Common myeloid progenitor, CD34-positive (primary cell): ENCODE measurements at regions not wholly inside any gene's neighbourhood (a gene's known extent, or its start where the extent isn't known, plus 50 kb on each side); places are given as distances from the start of the nearest gene placed in this dataset.
"Not testable (repeated sequence)": the region's sequence is repeated elsewhere in the genome, so short reads cannot be mapped to it uniquely, and the experiment has no call there.

ENCODE experiments used
- CTCF ChIA-PET: fragments of 350-600 bp; sonication (Branson Sonifier 250); formaldehyde crosslinking; loops from one replicate; lab custom pipeline; 2021; ENCODE audit warnings: antibody characterized with exemption; lab: Charles Lee
- POLR2A ChIA-PET: fragments of 350-600 bp; sonication (Branson Sonifier 250); formaldehyde crosslinking; loops from one replicate; lab custom pipeline; 2021; ENCODE audit warnings: antibody characterized with exemption; lab: Charles Lee
- DNase-seq, 3 donors: peaks; one replicate each; pipeline versions ENCODE4 v3.0.0 to v3.0.0-alpha.2; 2013
- H3K27ac ChIP-seq, 2 experiments: 1 replicate in 1 of 2; 2 replicates in 1 of 2; pipeline ENCODE4 v1.7.0; 2013; ENCODE audit warnings: inconsistent platforms in 2 of 2, low read length in 2 of 2, mild to moderate bottlenecking in 2 of 2, low read depth in 1 of 2, moderate library complexity in 1 of 2; ENCODE audit not compliant: severe bottlenecking in 2 of 2, insufficient read depth in 1 of 2, poor library complexity in 1 of 2
- H3K27me3 ChIP-seq, 5 experiments: replicated peaks in 2 of 5; 1 replicate in 3 of 5; 2 replicates in 2 of 5; pipeline versions ENCODE4 v1.6.1 to v1.7.0; 2013; ENCODE audit warnings: low read length in 4 of 5, mild to moderate bottlenecking in 2 of 5, moderate library complexity in 2 of 5, inconsistent platforms in 1 of 5; ENCODE audit not compliant: insufficient read depth in 5 of 5, control insufficient read depth in 4 of 5
- H3K36me3 ChIP-seq, 4 experiments: 1 replicate in 2 of 4; 2 replicates in 2 of 4; pipeline versions ENCODE4 v1.6.1 to v1.7.0; 2013; ENCODE audit warnings: low read length in 3 of 4, control low read depth in 1 of 4, mild to moderate bottlenecking in 1 of 4; ENCODE audit not compliant: control insufficient read depth in 4 of 4, insufficient read depth in 4 of 4
- H3K4me1 ChIP-seq, 4 experiments: 1 replicate in 3 of 4; 2 replicates in 1 of 4; pipeline versions ENCODE4 v1.6.1 to v1.7.1; 2013; ENCODE audit warnings: low read length in 3 of 4, mild to moderate bottlenecking in 3 of 4, control low read depth in 1 of 4, inconsistent platforms in 1 of 4, moderate library complexity in 1 of 4; ENCODE audit not compliant: control insufficient read depth in 4 of 4, insufficient read depth in 4 of 4; ENCODE audit errors: control extremely low read depth in 1 of 4
- H3K4me3 ChIP-seq, 7 experiments: 1 replicate in 4 of 7; 2 replicates in 3 of 7; pipeline versions ENCODE4 v1.5.1 to v1.7.0; 2013; ENCODE audit warnings: mild to moderate bottlenecking in 7 of 7, low read length in 6 of 7, moderate library complexity in 6 of 7, inconsistent platforms in 2 of 7, low read depth in 2 of 7, control low read depth in 1 of 7; ENCODE audit not compliant: insufficient read depth in 4 of 7, control insufficient read depth in 1 of 7; ENCODE audit errors: extremely low read depth in 1 of 7
- H3K9me3 ChIP-seq, 5 experiments: 1 replicate in 4 of 5; 2 replicates in 1 of 5; pipeline versions ENCODE4 v1.6.1 to v1.7.1; 2013; ENCODE audit warnings: low read length in 4 of 5, mild to moderate bottlenecking in 2 of 5, inconsistent platforms in 1 of 5, low read depth in 1 of 5, moderate library complexity in 1 of 5; ENCODE audit not compliant: control insufficient read depth in 4 of 5, insufficient read depth in 2 of 5; ENCODE audit errors: control extremely low read depth in 1 of 5
- WGBS: methylation state at CpG from one replicate; pipeline ENCODE4 v1.1.5; 2013; ENCODE audit not compliant: insufficient coverage; 5-methylcytosine and 5-hydroxymethylcytosine counted together

GRCh38 chr4:59540311-59540710, 1659.8 kb upstream of the ADGRL3 start:
- Histone ChIP-seq H3K9me3 (peaks cover 0 to 3% (median 0%) of the 10 kb centered on the region in 5 experiments), H3K4me1 (peaks cover 3 to 12% (median 6%) of the 10 kb centered on the region in 4 experiments), H3K36me3 (no peaks in the 10 kb centered on the region), H3K4me3 (no peak overlapping the region), H3K27me3 (no peaks in the 10 kb centered on the region), H3K27ac (no peak overlapping the region)
- no CpG with 5 or more reads among the region's 2 CpGs for WGBS
- CTCF ChIA-PET: no interaction called here
- POLR2A ChIA-PET: no interaction called here
- no peak for DNase-seq

GRCh38 chr4:59553063-59553720, 1646.9 kb upstream of the ADGRL3 start:
- Histone ChIP-seq H3K27me3 (no peaks in the 10 kb centered on the region), H3K36me3 (no peaks in the 10 kb centered on the region), H3K27ac (peak overlapping the region; percentile 29 to 79), H3K4me3 (peak overlapping the region in 6 of 7 experiments; percentile 28 to 61 (median 50)), H3K4me1 (peaks cover 7 to 15% (median 12%) of the 10 kb centered on the region in 4 experiments), H3K9me3 (no peaks in the 10 kb centered on the region)
- peak; percentile 49 to 93 (median 85) for DNase-seq
- CTCF ChIA-PET: no interaction called here
- POLR2A ChIA-PET: no interaction called here
- WGBS: 0% methylated on average over 1 of the region's 2 CpGs

- H3K36me3 ChIP-seq: no peaks in the 10 kb centered on the region
- peak overlapping the region; percentile 54 to 79 for H3K27ac ChIP-seq
- H3K4me3 ChIP-seq: peak overlapping the region in 6 of 7 experiments; percentile 19 to 61 (median 50)
- H3K27me3 ChIP-seq: no peaks in the 10 kb centered on the region
- POLR2A ChIA-PET: no interaction called here
- DNase-seq: peak; percentile 29 to 84 (median 70)
- WGBS: no CpG with 5 or more reads among the region's 2 CpGs
- no peaks in the 10 kb centered on the region for H3K9me3 ChIP-seq
- H3K4me1 ChIP-seq: peaks cover 7 to 18% (median 14%) of the 10 kb centered on the region in 4 experiments
- CTCF ChIA-PET: no interaction called here
Measured at GRCh38 chr4:59553721-59554091, 1646.4 kb upstream of the ADGRL3 start.

GRCh38 chr4:59556191-59556590, 1643.9 kb upstream of the ADGRL3 start:
- H3K27ac ChIP-seq, H3K4me3 ChIP-seq, H3K27me3 ChIP-seq, H3K9me3 ChIP-seq, POLR2A ChIA-PET, CTCF ChIA-PET, H3K36me3 ChIP-seq: not testable (repeated sequence)
- DNase-seq: peak; percentile 31 to 91 (median 86)
- WGBS: no CpG with 5 or more reads among the region's 2 CpGs
- H3K4me1 ChIP-seq: peaks cover 15 to 41% (median 32%) of the 10 kb centered on the region in 4 experiments

GRCh38 chr4:59560141-59560648, 1639.9 kb upstream of the ADGRL3 start:
- H3K9me3 ChIP-seq, POLR2A ChIA-PET, H3K36me3 ChIP-seq, H3K27me3 ChIP-seq: not testable (repeated sequence)
- WGBS: 6% methylated on average over 6 of the region's 9 CpGs
- CTCF ChIA-PET: interaction anchor here (1.2 kb wide), 1 partner anchor 14 kb away, joined by 4 read pairs; no protein-coding TSS in a partner anchor
- Histone ChIP-seq H3K27ac (peak overlapping the region; percentile 25 to 71), H3K4me3 (peak overlapping the region in 3 of 7 experiments; percentile 7 to 49 (median 44)), H3K4me1 (peaks cover 7 to 34% (median 28%) of the 10 kb centered on the region in 4 experiments)
- peak; percentile 82 to 98 (median 93) for DNase-seq

GRCh38 chr4:59565836-59566235, 1634.3 kb upstream of the ADGRL3 start:
- POLR2A ChIA-PET: no interaction called here
- Histone ChIP-seq H3K4me1 (peaks cover 0 to 12% (median under 1%) of the 10 kb centered on the region in 4 experiments), H3K27me3 (no peaks in the 10 kb centered on the region), H3K4me3 (no peak overlapping the region), H3K36me3 (no peaks in the 10 kb centered on the region), H3K9me3 (no peaks in the 10 kb centered on the region), H3K27ac (no peak overlapping the region)
- 64% methylated on average over 1 of the region's 1 CpG for whole genome bisulfite sequencing
- CTCF ChIA-PET: no interaction called here
- DNase-seq: no peak

- CTCF ChIA-PET: no interaction called here
- H3K9me3 ChIP-seq: no peaks in the 10 kb centered on the region
- POLR2A ChIA-PET: no interaction called here
- H3K27ac ChIP-seq: no peak overlapping the region
- H3K4me1 ChIP-seq: peaks cover 0 to 2% (median under 1%) of the 10 kb centered on the region in 4 experiments
- H3K27me3 ChIP-seq: no peaks in the 10 kb centered on the region
- H3K4me3 ChIP-seq: no peak overlapping the region
- H3K36me3 ChIP-seq: no peaks in the 10 kb centered on the region
- WGBS: no CpG with 5 or more reads among the region's 2 CpGs
- peak in 2 of 3 donors; percentile 19 to 35 for DNase-seq
Measured at GRCh38 chr4:59570860-59571476, 1629.2 kb upstream of the ADGRL3 start.
